ENCODE measurements at regions not wholly inside any gene's neighbourhood (a gene's known extent, or its start where the extent isn't known, plus 50 kb on each side); places are given as distances from the start of the nearest gene placed in this dataset.

- intact Hi-C loops (cut with DNase I): no loop called here
- no peak for DNase-seq (ENCODE audit: low spot score)
Observed at GRCh38 chr5:58135571-58136335, 324.1 kb downstream of the PLK2 start.

DNA sequence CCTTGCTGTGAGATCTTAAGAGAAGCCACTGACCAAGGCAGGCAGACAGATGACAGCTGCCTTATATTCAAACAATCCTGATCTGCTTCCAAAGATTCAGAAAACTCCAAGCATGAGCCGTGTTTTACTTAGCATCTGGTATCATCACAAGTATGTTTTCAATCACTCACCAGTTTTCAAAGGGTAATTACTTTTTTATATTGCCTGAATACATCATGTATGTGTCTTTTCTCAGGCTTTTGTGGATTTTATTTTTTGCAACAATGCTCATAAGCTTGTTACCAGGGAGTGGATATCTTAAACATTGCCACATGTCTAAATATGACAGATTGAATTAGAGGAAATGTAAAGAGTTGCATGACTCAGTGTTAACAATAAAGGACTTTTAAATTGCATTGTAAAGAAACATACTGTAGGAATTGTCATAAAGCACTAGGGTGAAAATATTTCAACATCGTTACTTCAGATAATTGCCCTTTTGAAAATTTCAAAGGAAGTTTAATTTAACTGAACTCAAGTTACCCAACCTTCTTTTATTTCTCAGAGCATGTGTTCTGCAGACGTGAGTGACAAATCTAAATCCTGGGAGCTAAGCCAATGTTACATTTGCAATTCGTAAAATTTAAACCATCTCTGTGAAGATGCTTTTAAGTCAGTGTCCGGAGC lies 326.1 kb downstream of the PLK2 start:
- no peak for DNase-seq (ENCODE audit: low spot score)
- intact Hi-C loops (cut with DNase I): no loop called here

- DNase-seq (ENCODE audit: low spot score): no peak
- intact Hi-C loops (cut with DNase I): no loop called here
Observed at GRCh38 chr5:58133216-58133615, 326.7 kb downstream of the PLK2 start.

DNA sequence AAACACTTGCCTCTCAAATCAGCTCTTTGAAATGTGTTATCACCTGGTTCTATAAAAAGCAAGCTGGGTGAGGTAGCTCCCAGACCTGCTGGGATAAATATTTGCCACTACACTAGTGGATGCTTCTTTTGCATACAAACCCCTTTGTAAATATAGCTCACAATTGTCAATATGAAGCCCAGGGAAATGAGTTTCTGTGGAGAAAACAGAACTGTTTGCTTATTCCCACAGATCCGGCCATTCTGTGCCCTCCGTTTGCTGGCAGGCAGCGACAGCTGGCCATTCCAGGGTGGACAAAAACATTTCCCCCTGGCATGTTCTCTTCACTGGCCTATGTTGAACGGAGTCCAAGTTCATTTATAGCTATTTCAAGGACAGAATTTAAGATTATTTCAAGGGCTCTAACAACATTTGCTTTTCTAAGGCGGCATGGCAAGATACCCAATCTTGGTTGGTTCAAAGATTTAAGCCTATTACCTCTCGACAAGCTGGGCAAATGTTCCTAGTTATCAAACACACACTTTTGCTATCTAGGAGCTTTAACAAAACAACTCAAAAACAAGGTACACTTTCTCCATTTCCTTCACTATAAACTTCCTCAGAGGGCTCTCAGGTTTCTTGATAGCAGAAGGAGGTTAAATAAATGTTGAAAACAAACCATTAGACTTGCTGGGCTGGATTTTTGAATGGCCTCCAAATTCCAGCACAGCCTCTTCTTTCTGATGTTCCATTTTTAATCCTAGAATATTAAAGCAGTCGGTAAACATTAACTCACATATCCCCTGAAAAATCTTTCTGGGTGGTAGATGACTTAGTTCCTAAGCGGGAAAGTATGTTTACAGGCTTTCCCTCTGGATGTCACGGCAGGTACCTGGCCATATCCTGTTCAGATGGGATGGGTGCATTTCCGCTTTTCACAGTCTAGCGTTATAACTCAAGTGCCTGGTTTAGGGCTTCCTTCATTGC lies 332.3 kb downstream of the PLK2 start:
- intact Hi-C loops (cut with DNase I): loop anchor here (5.0 kb wide), 1 partner anchor 330 kb away; no protein-coding TSS in a partner anchor
- no peak for DNase-seq (ENCODE audit: low spot score)

- intact Hi-C loops (cut with DNase I): no loop called here
Observed at GRCh38 chr5:58123501-58123900, 336.4 kb downstream of the PLK2 start.

DNA sequence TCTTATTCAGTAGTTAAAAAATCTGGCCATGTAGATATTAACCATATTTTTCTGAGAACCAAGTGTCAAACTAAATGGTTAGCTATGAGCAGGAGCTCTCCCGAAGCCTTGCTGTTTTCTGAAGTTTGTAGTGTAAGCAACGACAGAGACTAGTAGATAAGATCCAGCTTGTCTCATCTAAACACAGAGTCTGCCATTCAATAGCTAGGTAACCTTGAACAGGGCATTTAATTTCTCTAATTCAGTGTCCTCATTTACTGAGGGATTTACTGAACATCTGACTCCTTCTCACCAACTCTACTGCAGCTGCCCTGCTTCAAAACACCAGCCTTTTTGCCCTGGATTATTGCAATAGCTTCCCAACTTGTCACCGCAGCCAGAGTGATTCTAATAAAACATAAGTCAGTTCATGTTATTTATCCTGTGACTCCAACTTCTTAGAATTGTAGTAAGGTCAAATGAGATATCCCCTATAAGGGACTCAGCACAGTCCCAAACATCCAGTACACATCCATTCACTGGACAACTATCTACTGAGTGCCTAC lies 337.0 kb downstream of the PLK2 start:
- intact Hi-C loops (cut with DNase I): no loop called here
- DNase-seq (ENCODE audit: low spot score): no peak

More at GRCh38 chr5:58123501-58123900, 336.4 kb downstream of the PLK2 start:
- DNase-seq (ENCODE audit: low spot score): no peak

- intact Hi-C loops (cut with DNase I): no loop called here
- no peak for DNase-seq (ENCODE audit: low spot score)
Observed at GRCh38 chr5:58122157-58122556, 337.7 kb downstream of the PLK2 start.

- intact Hi-C loops (cut with DNase I): no loop called here
- DNase-seq (ENCODE audit: low spot score): no peak
Observed at GRCh38 chr5:58121391-58121790, 338.5 kb downstream of the PLK2 start.

DNA sequence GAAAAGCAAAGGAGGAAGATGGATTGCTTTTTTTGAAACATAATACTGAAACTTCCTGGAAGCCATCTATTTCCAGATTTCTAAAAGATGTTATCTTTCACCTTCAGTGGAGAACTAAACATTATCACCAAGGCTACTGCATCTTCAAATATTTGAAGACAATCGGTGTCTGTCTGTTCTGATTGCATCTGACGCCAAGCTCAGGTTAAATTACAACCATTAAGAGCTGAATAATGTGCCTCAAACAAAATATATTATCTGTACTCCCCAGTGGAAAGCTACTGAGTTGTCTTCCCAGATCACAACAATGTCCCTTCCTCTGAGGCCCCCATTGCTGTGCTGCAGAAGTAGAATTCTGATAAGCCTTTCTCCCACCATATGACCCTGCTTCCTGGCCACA lies 342.3 kb downstream of the PLK2 start:
- intact Hi-C loops (cut with DNase I): loop anchor here (5.0 kb wide), 1 partner anchor 40 kb away; no protein-coding TSS in a partner anchor
- no peak for DNase-seq (ENCODE audit: low spot score)

DNA sequence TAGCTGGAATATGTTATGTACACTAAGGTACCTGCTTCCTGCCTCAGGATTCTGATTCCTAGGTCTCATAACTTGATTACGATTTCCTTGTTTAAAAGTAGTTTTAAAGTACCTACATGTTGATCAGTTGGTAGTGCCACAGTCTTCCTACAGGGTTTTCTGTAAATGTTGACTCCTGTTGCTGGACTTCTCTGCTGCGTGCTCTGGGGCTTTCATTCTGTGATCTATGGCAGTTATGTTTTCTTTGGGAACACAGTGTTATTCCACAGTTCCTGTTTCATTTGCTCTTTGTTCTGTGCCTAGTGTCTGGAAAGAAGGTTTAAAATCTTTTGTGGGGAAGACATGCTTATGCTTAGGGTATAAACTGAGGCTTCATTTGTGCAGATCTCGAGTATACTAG lies 343.5 kb downstream of the PLK2 start:
- DNase-seq (ENCODE audit: low spot score): no peak
- intact Hi-C loops (cut with DNase I): loop anchor here (5.0 kb wide), 1 partner anchor 39 kb away; no protein-coding TSS in a partner anchor

GRCh38 chr5:58115811-58116210 lies 344.1 kb downstream of the PLK2 start:
- intact Hi-C loops (cut with DNase I): loop anchor here (5.0 kb wide), 1 partner anchor 39 kb away; no protein-coding TSS in a partner anchor

GRCh38 chr5:58114324-58114723 lies 345.6 kb downstream of the PLK2 start:
- intact Hi-C loops (cut with DNase I): no loop called here

More at GRCh38 chr5:58115811-58116210, 344.1 kb downstream of the PLK2 start:
- no peak for DNase-seq (ENCODE audit: low spot score)

GRCh38 chr5:58113172-58113571 lies 346.7 kb downstream of the PLK2 start:
- DNase-seq (ENCODE audit: low spot score): no peak
- intact Hi-C loops (cut with DNase I): no loop called here

More at GRCh38 chr5:58114324-58114723, 345.6 kb downstream of the PLK2 start:
- no peak for DNase-seq (ENCODE audit: low spot score)

- no peak for DNase-seq (ENCODE audit: low spot score)
- intact Hi-C loops (cut with DNase I): no loop called here
Observed at GRCh38 chr5:58108511-58108910, 351.4 kb downstream of the PLK2 start.

DNA sequence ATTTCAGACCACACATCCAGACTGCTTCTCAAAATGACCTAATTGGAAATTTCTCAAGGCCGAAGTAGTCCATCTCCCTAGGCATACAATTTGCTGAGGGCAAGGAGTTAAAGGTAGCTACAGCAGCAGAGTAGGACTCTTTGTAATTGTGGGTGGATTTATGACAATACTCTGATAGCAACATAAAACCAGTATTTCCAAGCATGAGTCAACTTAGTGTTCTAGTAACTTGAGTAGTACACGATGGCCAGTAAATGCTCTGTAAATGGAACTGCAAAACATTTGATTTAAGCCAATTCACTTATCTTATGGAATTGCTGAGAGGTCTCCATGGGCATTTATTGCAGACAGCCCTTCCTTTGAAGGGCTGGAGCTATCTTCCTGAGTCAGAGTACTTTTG lies 352.2 kb downstream of the PLK2 start:
- DNase-seq (ENCODE audit: low spot score): no peak
- intact Hi-C loops (cut with DNase I): no loop called here

GRCh38 chr5:58106754-58107410 lies 353.0 kb downstream of the PLK2 start:
- intact Hi-C loops (cut with DNase I): no loop called here
- DNase-seq (ENCODE audit: low spot score): no peak

- intact Hi-C loops (cut with DNase I): no loop called here
- no peak for DNase-seq (ENCODE audit: low spot score)
Observed at GRCh38 chr5:58105836-58106235, 354.1 kb downstream of the PLK2 start.

GRCh38 chr5:58099257-58099656 lies 360.6 kb downstream of the PLK2 start:
- intact Hi-C loops (cut with DNase I): no loop called here
- DNase-seq (ENCODE audit: low spot score): no peak

- DNase-seq (ENCODE audit: low spot score): no peak
- intact Hi-C loops (cut with DNase I): no loop called here
Observed at GRCh38 chr5:58094031-58094430, 365.9 kb downstream of the PLK2 start.
